Activated CD4-positive, alpha-beta memory T cell treated with anti-CD3 and anti-CD28 coated beads for 36 hours (primary cell): ENCODE measurements at regions not wholly inside any gene's neighbourhood (a gene's known extent, or its start where the extent isn't known, plus 50 kb on each side); places are given as distances from the start of the nearest gene placed in this dataset.

Experiments
- CTCF ChIA-PET: fragments of 350-600 bp; sonication (Branson Sonifier 250); formaldehyde crosslinking; loops from one replicate; lab custom pipeline; 2021; ENCODE audit warnings: antibody characterized with exemption, inconsistent platforms; lab: Charles Lee
- POLR2A ChIA-PET: fragments of 350-600 bp; sonication (Branson Sonifier 250); formaldehyde crosslinking; loops from one replicate; lab custom pipeline; 2021; ENCODE audit warnings: antibody characterized with exemption; lab: Charles Lee
- DNase-seq: peaks from one replicate; pipeline ENCODE4 v3.0.0-alpha.2; 2020
- H3K27ac Mint-ChIP-seq: one replicate; pipeline ENCODE4 v1.8.0; 2021; ENCODE audit warnings: mixed read lengths
- H3K27me3 Mint-ChIP-seq: one replicate; pipeline ENCODE4 v1.8.0; 2021; ENCODE audit warnings: mixed read lengths
- H3K36me3 Mint-ChIP-seq: one replicate; pipeline ENCODE4 v1.8.0; 2021; ENCODE audit warnings: mixed read lengths
- H3K4me1 Mint-ChIP-seq: one replicate; pipeline ENCODE4 v1.8.0; 2021; ENCODE audit warnings: low read depth, mixed read lengths
- H3K4me3 Mint-ChIP-seq: one replicate; pipeline ENCODE4 v1.8.0; 2021; ENCODE audit warnings: mild to moderate bottlenecking, mixed read lengths
- H3K9me3 Mint-ChIP-seq: one replicate; pipeline ENCODE4 v1.8.0; 2021; ENCODE audit warnings: mixed read lengths
- intact Hi-C: fragments of 100-400 bp; cut with micrococcal nuclease; formaldehyde crosslinking; loops from one replicate; pipeline ENCODE4 v1.15.1; 2023

- H3K4me1 Mint-ChIP-seq = no peaks in the 10 kb centered on the region
- intact Hi-C loops = no loop called here
- no peaks in the 10 kb centered on the region for H3K36me3 Mint-ChIP-seq
- CTCF ChIA-PET = no interaction called here
- peaks cover 5% of the 10 kb centered on the region for H3K27me3 Mint-ChIP-seq
- no peaks in the 10 kb centered on the region for H3K9me3 Mint-ChIP-seq
- POLR2A ChIA-PET = no interaction called here
- H3K4me3 Mint-ChIP-seq = no peak overlapping the region
- no peak overlapping the region for H3K27ac Mint-ChIP-seq
- no peak for DNase-seq
Observed at GRCh38 chr15:88729581-88729980, 73.7 kb upstream of the ACAN start.

- Mint-ChIP-seq H3K27ac (no peak overlapping the region), H3K27me3 (peaks cover 8% of the 10 kb centered on the region), H3K4me3 (no peak overlapping the region), H3K9me3 (no peaks in the 10 kb centered on the region), H3K4me1 (no peaks in the 10 kb centered on the region), H3K36me3 (no peaks in the 10 kb centered on the region)
- POLR2A ChIA-PET = no interaction called here
- no peak for DNase-seq
- CTCF ChIA-PET = interaction anchor here (0.6 kb wide), 1 partner anchor 208 kb away, joined by 4 read pairs; no protein-coding TSS in a partner anchor
- intact Hi-C loops = no loop called here
Observed at GRCh38 chr15:88730751-88731150, 72.5 kb upstream of the ACAN start.

- intact Hi-C loops = no loop called here
- peaks cover 13% of the 10 kb centered on the region for H3K27me3 Mint-ChIP-seq
- H3K4me1 Mint-ChIP-seq = no peaks in the 10 kb centered on the region
- ChIA-PET CTCF (interaction anchor here (0.7 kb wide), 1 partner anchor 11 kb away, joined by 3 read pairs; no protein-coding TSS in a partner anchor), POLR2A (no interaction called here)
- DNase-seq = no peak
- H3K36me3 Mint-ChIP-seq = no peaks in the 10 kb centered on the region
- no peak overlapping the region for H3K27ac Mint-ChIP-seq
- no peak overlapping the region for H3K4me3 Mint-ChIP-seq
- H3K9me3 Mint-ChIP-seq = no peaks in the 10 kb centered on the region
Observed at GRCh38 chr15:88735212-88735611, 68.0 kb upstream of the ACAN start.

GRCh38 chr15:88736204-88736603 is 67.0 kb upstream of the ACAN start:
- intact Hi-C loops = no loop called here
- DNase-seq = no peak
- Mint-ChIP-seq H3K4me3 (no peak overlapping the region), H3K9me3 (no peaks in the 10 kb centered on the region), H3K36me3 (no peaks in the 10 kb centered on the region), H3K27ac (no peak overlapping the region), H3K4me1 (no peaks in the 10 kb centered on the region), H3K27me3 (peaks cover 20% of the 10 kb centered on the region)
- ChIA-PET CTCF (interaction anchor here (1.0 to 1.1 kb wide), 2 partner anchors 159 to 168 kb away, joined by 3 read pairs; no protein-coding TSS in a partner anchor), POLR2A (no interaction called here)

- no peak for DNase-seq
- H3K9me3 Mint-ChIP-seq = no peaks in the 10 kb centered on the region
- intact Hi-C loops = no loop called here
- H3K27me3 Mint-ChIP-seq = peaks cover 29% of the 10 kb centered on the region
- H3K4me3 Mint-ChIP-seq = no peak overlapping the region
- CTCF ChIA-PET = no interaction called here
- no peak overlapping the region for H3K27ac Mint-ChIP-seq
- no peaks in the 10 kb centered on the region for H3K36me3 Mint-ChIP-seq
- H3K4me1 Mint-ChIP-seq = no peaks in the 10 kb centered on the region
- POLR2A ChIA-PET = no interaction called here
Observed at GRCh38 chr15:88738796-88739195, 64.4 kb upstream of the ACAN start.

- Mint-ChIP-seq H3K9me3 (no peaks in the 10 kb centered on the region), H3K27ac (no peak overlapping the region), H3K4me3 (no peak overlapping the region), H3K4me1 (no peaks in the 10 kb centered on the region), H3K36me3 (no peaks in the 10 kb centered on the region), H3K27me3 (peaks cover 27% of the 10 kb centered on the region)
- intact Hi-C loops = no loop called here
- ChIA-PET CTCF (no interaction called here), POLR2A (no interaction called here)
- DNase-seq = no peak
Observed at GRCh38 chr15:88739541-88739940, 63.7 kb upstream of the ACAN start.

GRCh38 chr15:88740356-88740755 is 62.9 kb upstream of the ACAN start:
- ChIA-PET CTCF (no interaction called here), POLR2A (no interaction called here)
- no peaks in the 10 kb centered on the region for H3K36me3 Mint-ChIP-seq
- H3K27ac Mint-ChIP-seq = no peak overlapping the region
- no peak overlapping the region for H3K4me3 Mint-ChIP-seq
- no peak for DNase-seq
- no peaks in the 10 kb centered on the region for H3K4me1 Mint-ChIP-seq
- intact Hi-C loops = no loop called here
- no peaks in the 10 kb centered on the region for H3K9me3 Mint-ChIP-seq
- H3K27me3 Mint-ChIP-seq = peaks cover 28% of the 10 kb centered on the region

- Mint-ChIP-seq H3K4me1 (no peaks in the 10 kb centered on the region), H3K27ac (no peak overlapping the region), H3K9me3 (no peaks in the 10 kb centered on the region), H3K4me3 (no peak overlapping the region), H3K36me3 (no peaks in the 10 kb centered on the region), H3K27me3 (peaks cover 26% of the 10 kb centered on the region)
- intact Hi-C loops = no loop called here
- ChIA-PET CTCF (no interaction called here), POLR2A (no interaction called here)
- DNase-seq = no peak
Observed at GRCh38 chr15:88741046-88741445, 62.2 kb upstream of the ACAN start.

- Mint-ChIP-seq H3K36me3 (no peaks in the 10 kb centered on the region), H3K4me3 (no peak overlapping the region), H3K27ac (no peak overlapping the region), H3K27me3 (peaks cover 28% of the 10 kb centered on the region), H3K9me3 (no peaks in the 10 kb centered on the region), H3K4me1 (no peaks in the 10 kb centered on the region)
- intact Hi-C loops = no loop called here
- CTCF ChIA-PET = no interaction called here
- no peak for DNase-seq
- POLR2A ChIA-PET = no interaction called here
Observed at GRCh38 chr15:88741671-88742070, 61.6 kb upstream of the ACAN start.

- ChIA-PET POLR2A (no interaction called here), CTCF (no interaction called here)
- Mint-ChIP-seq H3K27me3 (peaks cover 29% of the 10 kb centered on the region), H3K36me3 (no peaks in the 10 kb centered on the region), H3K9me3 (no peaks in the 10 kb centered on the region), H3K27ac (no peak overlapping the region), H3K4me3 (no peak overlapping the region), H3K4me1 (no peaks in the 10 kb centered on the region)
- no peak for DNase-seq
- intact Hi-C loops = no loop called here
Observed at GRCh38 chr15:88742161-88742560, 61.1 kb upstream of the ACAN start.

- no peak overlapping the region for H3K27ac Mint-ChIP-seq
- no peaks in the 10 kb centered on the region for H3K9me3 Mint-ChIP-seq
- no peak overlapping the region for H3K4me3 Mint-ChIP-seq
- peaks cover 32% of the 10 kb centered on the region for H3K27me3 Mint-ChIP-seq
- H3K36me3 Mint-ChIP-seq = no peaks in the 10 kb centered on the region
- DNase-seq = no peak
- intact Hi-C loops = no loop called here
- CTCF ChIA-PET = no interaction called here
- H3K4me1 Mint-ChIP-seq = no peaks in the 10 kb centered on the region
- POLR2A ChIA-PET = no interaction called here
Observed at GRCh38 chr15:88744548-88745020, 58.7 kb upstream of the ACAN start.

GRCh38 chr15:88745065-88745464 is 58.2 kb upstream of the ACAN start:
- Mint-ChIP-seq H3K27ac (no peak overlapping the region), H3K4me3 (no peak overlapping the region), H3K27me3 (peaks cover 32% of the 10 kb centered on the region), H3K36me3 (no peaks in the 10 kb centered on the region), H3K9me3 (no peaks in the 10 kb centered on the region), H3K4me1 (no peaks in the 10 kb centered on the region)
- DNase-seq = no peak
- CTCF ChIA-PET = interaction anchor here (0.9 kb wide), 1 partner anchor 121 kb away, joined by 3 read pairs; no protein-coding TSS in a partner anchor
- POLR2A ChIA-PET = no interaction called here
- intact Hi-C loops = no loop called here

- no peak for DNase-seq
- no peaks in the 10 kb centered on the region for H3K4me1 Mint-ChIP-seq
- peaks cover 27% of the 10 kb centered on the region for H3K27me3 Mint-ChIP-seq
- ChIA-PET CTCF (interaction anchor here (0.9 kb wide), 1 partner anchor 122 kb away, joined by 3 read pairs; no protein-coding TSS in a partner anchor), POLR2A (no interaction called here)
- H3K27ac Mint-ChIP-seq = no peak overlapping the region
- no peaks in the 10 kb centered on the region for H3K36me3 Mint-ChIP-seq
- no peak overlapping the region for H3K4me3 Mint-ChIP-seq
- no peaks in the 10 kb centered on the region for H3K9me3 Mint-ChIP-seq
- intact Hi-C loops = no loop called here
Observed at GRCh38 chr15:88745696-88746095, 57.5 kb upstream of the ACAN start.
